ENCODE measurements at regions not wholly inside any gene's neighbourhood (a gene's known extent, or its start where the extent isn't known, plus 50 kb on each side); places are given as distances from the start of the nearest gene placed in this dataset.

DNA sequence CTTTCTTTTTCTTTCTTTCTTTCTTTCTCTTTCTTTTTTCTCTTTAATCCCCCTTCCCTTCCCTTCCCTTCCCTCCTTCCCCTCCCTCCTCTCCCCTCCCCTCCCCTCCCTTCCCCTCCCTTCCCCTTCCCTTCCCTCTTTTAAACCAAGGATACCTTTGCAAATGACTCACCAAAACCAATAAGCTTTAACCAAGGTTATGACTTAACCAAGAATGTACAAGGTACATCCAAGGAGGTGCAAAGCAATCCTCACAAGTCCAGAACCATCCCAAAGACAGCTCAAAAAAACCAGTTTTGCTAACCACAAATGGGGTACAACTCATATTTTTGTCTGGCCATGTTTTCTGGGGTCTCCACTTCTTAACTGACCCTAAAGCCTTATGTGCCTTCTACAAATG, 174.7 kb upstream of the PPP1R2C start:
- no peak overlapping the region for H3K9ac ChIP-seq (ENCODE audit: low read depth, low read length, poor library complexity)
- DNase-seq (ENCODE audit: low spot score) = no peak
- no peaks in the 10 kb centered on the region for H3K9me3 ChIP-seq (replicated peaks in 1 of 2; ENCODE audit: control insufficient read depth in 2 of 2, insufficient read depth in 1 of 2, low read depth in 1 of 2, low read length in 2 of 2)
- H2AK5ac ChIP-seq (ENCODE audit: low read depth, low read length) = no peak overlapping the region
- no peak overlapping the region for H2AFZ ChIP-seq (ENCODE audit: low read length)
- no peak overlapping the region for H3K4ac ChIP-seq (ENCODE audit: low read length)
- H2BK5ac ChIP-seq (ENCODE audit: low read length) = no peak overlapping the region
- H3K27me3 ChIP-seq (ENCODE audit: control insufficient read depth in 3 of 3, insufficient read depth in 3 of 3, low read depth in 1 of 3, low read length in 3 of 3) = no peaks in the 10 kb centered on the region
- H4K8ac ChIP-seq (ENCODE audit: low read depth, low read length) = no peak overlapping the region
- no peak overlapping the region for H3K23ac ChIP-seq (ENCODE audit: low read depth, low read length, poor library complexity)
- no peak overlapping the region for H2BK120ac ChIP-seq (ENCODE audit: low read depth, low read length)
- no peaks in the 10 kb centered on the region for H3K36me3 ChIP-seq (replicated peaks in 1 of 2; ENCODE audit: control insufficient read depth in 2 of 2, insufficient read depth in 2 of 2, low read length in 2 of 2)
- H3K4me2 ChIP-seq (ENCODE audit: insufficient read depth, low read length, poor library complexity, severe bottlenecking) = no peak overlapping the region
- no peaks in the 10 kb centered on the region for H3K79me1 ChIP-seq (ENCODE audit: low read depth, low read length)
- H3K14ac ChIP-seq (ENCODE audit: low read length) = no peak overlapping the region
- H4K91ac ChIP-seq (ENCODE audit: low read depth, low read length, poor library complexity) = no peak overlapping the region
- H3K4me3 ChIP-seq (ENCODE audit: low read length in 2 of 2) = no peak overlapping the region
- H2BK12ac ChIP-seq (ENCODE audit: low read length) = no peak overlapping the region
- H2BK15ac ChIP-seq (ENCODE audit: low read length) = no peak overlapping the region
- H3K4me1 ChIP-seq (ENCODE audit: control insufficient read depth in 2 of 2, insufficient read depth in 1 of 2, low read depth in 1 of 2, low read length in 2 of 2) = no peaks in the 10 kb centered on the region
- H3K18ac ChIP-seq (ENCODE audit: low read length) = no peak overlapping the region
- H3K27ac ChIP-seq (replicated peaks; ENCODE audit: low read length) = no peak overlapping the region

DNA sequence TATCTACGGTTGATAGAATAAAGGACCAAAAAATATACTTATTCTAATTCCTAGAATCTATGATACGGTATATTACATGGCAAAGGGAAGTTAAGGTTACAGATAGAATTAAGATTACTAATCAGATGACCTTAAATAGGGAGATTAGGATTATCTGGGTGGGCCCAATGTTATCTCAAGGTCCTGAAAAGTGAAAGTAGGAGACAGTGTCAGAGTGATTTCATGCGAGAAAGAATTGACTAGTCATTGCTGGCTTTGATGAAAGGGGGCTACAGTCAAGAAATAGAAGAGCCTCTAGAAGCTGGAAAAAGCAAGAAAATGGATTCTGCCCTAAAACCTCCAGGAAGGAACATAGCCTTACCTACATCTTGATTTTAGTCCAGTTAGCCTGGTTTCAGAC, 176.9 kb upstream of the PPP1R2C start:
- H3K4me3 ChIP-seq (ENCODE audit: low read length in 2 of 2) = no peak overlapping the region
- H2BK120ac ChIP-seq (ENCODE audit: low read depth, low read length) = no peak overlapping the region
- DNase-seq (ENCODE audit: low spot score) = no peak
- no peaks in the 10 kb centered on the region for H3K79me1 ChIP-seq (ENCODE audit: low read depth, low read length)
- H3K4me1 ChIP-seq (ENCODE audit: control insufficient read depth in 2 of 2, insufficient read depth in 1 of 2, low read depth in 1 of 2, low read length in 2 of 2) = no peaks in the 10 kb centered on the region
- no peak overlapping the region for H2BK12ac ChIP-seq (ENCODE audit: low read length)
- no peak overlapping the region for H2AFZ ChIP-seq (ENCODE audit: low read length)
- H3K23ac ChIP-seq (ENCODE audit: low read depth, low read length, poor library complexity) = no peak overlapping the region
- H3K4me2 ChIP-seq (ENCODE audit: insufficient read depth, low read length, poor library complexity, severe bottlenecking) = no peak overlapping the region
- H3K36me3 ChIP-seq (replicated peaks in 1 of 2; ENCODE audit: control insufficient read depth in 2 of 2, insufficient read depth in 2 of 2, low read length in 2 of 2) = no peaks in the 10 kb centered on the region
- no peaks in the 10 kb centered on the region for H3K27me3 ChIP-seq (ENCODE audit: control insufficient read depth in 3 of 3, insufficient read depth in 3 of 3, low read depth in 1 of 3, low read length in 3 of 3)
- no peak overlapping the region for H2AK5ac ChIP-seq (ENCODE audit: low read depth, low read length)
- no peak overlapping the region for H3K27ac ChIP-seq (replicated peaks; ENCODE audit: low read length)
- H2BK5ac ChIP-seq (ENCODE audit: low read length) = no peak overlapping the region
- H2BK15ac ChIP-seq (ENCODE audit: low read length) = no peak overlapping the region
- no peak overlapping the region for H3K4ac ChIP-seq (ENCODE audit: low read length)
- no peaks in the 10 kb centered on the region for H3K9me3 ChIP-seq (replicated peaks in 1 of 2; ENCODE audit: control insufficient read depth in 2 of 2, insufficient read depth in 1 of 2, low read depth in 1 of 2, low read length in 2 of 2)
- no peak overlapping the region for H4K8ac ChIP-seq (ENCODE audit: low read depth, low read length)
- H3K18ac ChIP-seq (ENCODE audit: low read length) = no peak overlapping the region
- no CpG with 5 or more reads among the region's 3 CpGs for WGBS, 2 donors (ENCODE audit: extremely low coverage in 2 of 2, insufficient read length in 2 of 2, insufficient replicate concordance in 1 of 2)
- H3K9ac ChIP-seq (ENCODE audit: low read depth, low read length, poor library complexity) = no peak overlapping the region
- no peak overlapping the region for H3K14ac ChIP-seq (ENCODE audit: low read length)
- H4K91ac ChIP-seq (ENCODE audit: low read depth, low read length, poor library complexity) = no peak overlapping the region

DNA sequence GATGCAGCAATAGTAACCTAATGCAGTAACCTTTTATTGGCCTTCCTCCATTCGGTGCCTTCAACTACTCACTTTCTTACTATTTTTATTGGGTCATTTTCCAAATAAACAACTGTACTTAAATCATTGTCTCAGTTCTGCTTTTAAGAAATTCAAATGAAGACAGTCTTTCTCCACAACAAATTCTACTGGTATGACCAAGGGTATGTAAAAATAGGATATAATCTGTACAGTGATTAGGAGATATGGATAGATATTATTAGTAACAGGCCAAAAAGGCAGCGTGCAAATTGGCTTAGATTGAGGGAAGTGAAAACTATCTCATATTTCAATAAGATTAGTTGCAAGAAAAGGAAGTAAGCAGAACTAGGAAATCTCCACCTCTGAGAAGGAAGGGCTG, 177.4 kb upstream of the PPP1R2C start:
- Histone ChIP-seq H2BK120ac (ENCODE audit: low read depth, low read length) (no peak overlapping the region), H3K9me3 (replicated peaks in 1 of 2; ENCODE audit: control insufficient read depth in 2 of 2, insufficient read depth in 1 of 2, low read depth in 1 of 2, low read length in 2 of 2) (no peaks in the 10 kb centered on the region), H3K27ac (replicated peaks; ENCODE audit: low read length) (no peak overlapping the region), H2BK15ac (ENCODE audit: low read length) (no peak overlapping the region), H3K4ac (ENCODE audit: low read length) (no peak overlapping the region), H4K91ac (ENCODE audit: low read depth, low read length, poor library complexity) (no peak overlapping the region), H3K4me3 (ENCODE audit: low read length in 2 of 2) (no peak overlapping the region), H2AFZ (ENCODE audit: low read length) (no peak overlapping the region), H3K14ac (ENCODE audit: low read length) (no peak overlapping the region), H3K36me3 (replicated peaks in 1 of 2; ENCODE audit: control insufficient read depth in 2 of 2, insufficient read depth in 2 of 2, low read length in 2 of 2) (no peaks in the 10 kb centered on the region), H3K27me3 (ENCODE audit: control insufficient read depth in 3 of 3, insufficient read depth in 3 of 3, low read depth in 1 of 3, low read length in 3 of 3) (no peaks in the 10 kb centered on the region), H3K18ac (ENCODE audit: low read length) (no peak overlapping the region), H3K9ac (ENCODE audit: low read depth, low read length, poor library complexity) (no peak overlapping the region), H2AK5ac (ENCODE audit: low read depth, low read length) (no peak overlapping the region), H3K79me1 (ENCODE audit: low read depth, low read length) (no peaks in the 10 kb centered on the region), H4K8ac (ENCODE audit: low read depth, low read length) (no peak overlapping the region), H2BK12ac (ENCODE audit: low read length) (no peak overlapping the region), H3K4me2 (ENCODE audit: insufficient read depth, low read length, poor library complexity, severe bottlenecking) (no peak overlapping the region), H3K4me1 (ENCODE audit: control insufficient read depth in 2 of 2, insufficient read depth in 1 of 2, low read depth in 1 of 2, low read length in 2 of 2) (no peaks in the 10 kb centered on the region), H2BK5ac (ENCODE audit: low read length) (no peak overlapping the region), H3K23ac (ENCODE audit: low read depth, low read length, poor library complexity) (no peak overlapping the region)
- no peak for DNase-seq (ENCODE audit: low spot score)
- no CpG with 5 or more reads among the region's 2 CpGs for WGBS, 2 donors (ENCODE audit: extremely low coverage in 2 of 2, insufficient read length in 2 of 2, insufficient replicate concordance in 1 of 2)

DNA sequence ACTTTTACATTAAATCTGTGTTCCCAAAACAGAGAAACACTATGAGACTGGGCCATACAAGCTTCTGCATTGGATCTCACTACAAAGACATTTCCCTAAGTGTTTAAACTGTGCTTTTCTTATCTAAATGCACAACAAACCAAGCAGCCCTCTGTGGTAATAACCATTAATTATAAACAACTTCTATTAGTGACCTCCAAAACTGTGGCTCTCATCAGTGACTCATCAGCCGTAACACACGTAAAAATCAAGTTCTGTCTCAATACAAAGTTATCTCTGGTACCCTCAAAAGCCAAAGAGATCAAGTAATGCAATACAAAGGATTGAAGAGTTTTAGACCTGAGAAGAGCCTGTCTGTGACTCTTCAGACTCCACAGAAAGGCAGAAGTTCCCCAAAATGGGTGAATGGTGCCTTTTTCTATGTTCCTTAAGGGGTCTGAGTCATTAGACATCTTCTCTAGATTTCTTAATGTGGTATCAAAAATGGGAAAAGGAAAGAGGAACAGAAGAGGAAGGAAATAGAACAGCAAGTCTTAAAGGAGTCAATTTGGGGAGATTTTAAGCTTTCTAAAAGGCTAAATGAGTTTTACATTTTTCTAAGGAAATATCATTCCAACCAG, 189.8 kb upstream of the PPP1R2C start:
- no peak overlapping the region for H3K4me2 ChIP-seq (ENCODE audit: insufficient read depth, low read length, poor library complexity, severe bottlenecking)
- H3K79me1 ChIP-seq (ENCODE audit: low read depth, low read length) = no peaks in the 10 kb centered on the region
- H2BK120ac ChIP-seq (ENCODE audit: low read depth, low read length) = no peak overlapping the region
- H3K36me3 ChIP-seq (replicated peaks in 1 of 2; ENCODE audit: control insufficient read depth in 2 of 2, insufficient read depth in 2 of 2, low read length in 2 of 2) = no peaks in the 10 kb centered on the region
- no peak overlapping the region for H2BK15ac ChIP-seq (ENCODE audit: low read length)
- H3K4ac ChIP-seq (ENCODE audit: low read length) = no peak overlapping the region
- WGBS, 2 donors (ENCODE audit: extremely low coverage in 2 of 2, insufficient read length in 2 of 2, insufficient replicate concordance in 1 of 2) = no CpG with 5 or more reads among the region's 2 CpGs
- DNase-seq (ENCODE audit: low spot score) = no peak
- no peak overlapping the region for H4K8ac ChIP-seq (ENCODE audit: low read depth, low read length)
- H2BK12ac ChIP-seq (ENCODE audit: low read length) = no peak overlapping the region
- no peaks in the 10 kb centered on the region for H3K27me3 ChIP-seq (ENCODE audit: control insufficient read depth in 3 of 3, insufficient read depth in 3 of 3, low read depth in 1 of 3, low read length in 3 of 3)
- no peak overlapping the region for H3K27ac ChIP-seq (replicated peaks; ENCODE audit: low read length)
- no peak overlapping the region for H4K91ac ChIP-seq (ENCODE audit: low read depth, low read length, poor library complexity)
- H3K4me3 ChIP-seq (ENCODE audit: low read length in 2 of 2) = no peak overlapping the region
- no peaks in the 10 kb centered on the region for H3K9me3 ChIP-seq (replicated peaks in 1 of 2; ENCODE audit: control insufficient read depth in 2 of 2, insufficient read depth in 1 of 2, low read depth in 1 of 2, low read length in 2 of 2)
- no peak overlapping the region for H3K9ac ChIP-seq (ENCODE audit: low read depth, low read length, poor library complexity)
- H2BK5ac ChIP-seq (ENCODE audit: low read length) = no peak overlapping the region
- no peak overlapping the region for H3K14ac ChIP-seq (ENCODE audit: low read length)
- H2AFZ ChIP-seq (ENCODE audit: low read length) = no peak overlapping the region
- H3K4me1 ChIP-seq (ENCODE audit: control insufficient read depth in 2 of 2, insufficient read depth in 1 of 2, low read depth in 1 of 2, low read length in 2 of 2) = no peaks in the 10 kb centered on the region
- H3K23ac ChIP-seq (ENCODE audit: low read depth, low read length, poor library complexity) = no peak overlapping the region
- H2AK5ac ChIP-seq (ENCODE audit: low read depth, low read length) = no peak overlapping the region
- H3K18ac ChIP-seq (ENCODE audit: low read length) = no peak overlapping the region
